Uterus (tissue), 2 donors: ENCODE measurements at regions not wholly inside any gene's neighbourhood (a gene's known extent, or its start where the extent isn't known, plus 50 kb on each side); places are given as distances from the start of the nearest gene placed in this dataset.

Experiments
- CTCF ChIP-seq, 4 experiments: fragments of 200-600 bp in 2 of 4; fragments of 450-650 bp in 2 of 4; sonication (generic) in 2 of 4; IDR thresholded peaks; one replicate each; pipeline ENCODE4 v1.5.1; 2016 to 2019; ENCODE audit warnings: antibody characterized with exemption in 4 of 4, mild to moderate bottlenecking in 2 of 4, moderate library complexity in 1 of 4
- POLR2A ChIP-seq, 2 donors: fragments of 450-650 bp; IDR thresholded peaks; one replicate each; pipeline ENCODE4 v1.6.1; 2016; ENCODE audit warnings: antibody characterized with exemption in 2 of 2, mild to moderate bottlenecking in 1 of 2, moderate library complexity in 1 of 2

- TF ChIP-seq CTCF (IDR thresholded peaks at IDR 0.05) (no peak), POLR2A (IDR thresholded peaks at IDR 0.05) (no peak)
Measured at GRCh38 chr20:16808796-16809195, 60.6 kb downstream of the OTOR start.
